IMR-90 (cell line): ENCODE measurements at regions not wholly inside any gene's neighbourhood (a gene's known extent, or its start where the extent isn't known, plus 50 kb on each side); places are given as distances from the start of the nearest gene placed in this dataset.

Experiments
- ATAC-seq: fragments of 200-7000 bp; cut with Tn5 transposase; 2 replicates; pipeline ENCODE4 v1.9.1; 2020; ENCODE audit warnings: low read depth, mild to moderate bottlenecking, moderate library complexity
- BruUV-seq: library from RNA; stranded (reverse); fragments of 400-500 nt; replicated peaks from 2 replicates; lab custom pipeline; 2021; lab: Mats Ljungman, UMichigan
- CTCF ChIA-PET: fragments of 300-600 bp; formaldehyde crosslinking; extraction: SDS; loops from one replicate; lab custom pipeline; 2021; ENCODE audit warnings: antibody characterized with exemption; lab: Yijun Ruan, JAX
- POLR2A ChIA-PET: fragments of 300-600 bp; sonication (Branson Sonifier 250); formaldehyde crosslinking; loops from one replicate; lab custom pipeline; 2022; ENCODE audit warnings: antibody characterized with exemption; ENCODE audit not compliant: unreplicated experiment; lab: Charles Lee
- DNase-seq: peaks from one replicate; pipeline ENCODE4 v3.0.0; 2013
- H2AFZ ChIP-seq: replicated peaks from 2 replicates; pipeline ENCODE3; 2013; ENCODE audit warnings: low read length, mild to moderate bottlenecking; ENCODE audit not compliant: poor library complexity
- H2AK5ac ChIP-seq: 2 replicates; pipeline ENCODE4 v1.6.1; 2013; ENCODE audit warnings: low read depth, low read length, inconsistent platforms
- H2AK9ac ChIP-seq: replicated peaks from 2 replicates; pipeline ENCODE3; 2013; ENCODE audit warnings: mild to moderate bottlenecking, low read depth, low read length, moderate library complexity; ENCODE audit not compliant: poor library complexity
- H2BK120ac ChIP-seq: 2 replicates; pipeline ENCODE4 v1.6.1; 2013; ENCODE audit warnings: low read depth, low read length, inconsistent platforms
- H2BK15ac ChIP-seq: 3 replicates; pipeline ENCODE4 v1.6.1; 2013; ENCODE audit warnings: low read depth, low read length, inconsistent platforms
- H2BK20ac ChIP-seq: 2 replicates; pipeline ENCODE4 v1.6.1; 2013; ENCODE audit warnings: low read depth, mild to moderate bottlenecking, inconsistent platforms, low read length, moderate library complexity
- H2BK5ac ChIP-seq: 2 replicates; pipeline ENCODE4 v1.6.1; 2013; ENCODE audit warnings: mild to moderate bottlenecking, low read depth, low read length, inconsistent platforms; ENCODE audit not compliant: poor library complexity, severe bottlenecking
- H3K14ac ChIP-seq: replicated peaks from 2 replicates; pipeline ENCODE4 v1.6.1; 2013; ENCODE audit warnings: low read depth, low read length, inconsistent platforms
- H3K18ac ChIP-seq: 2 replicates; pipeline ENCODE4 v1.6.1; 2013; ENCODE audit warnings: low read depth, low read length, control low read depth
- H3K23ac ChIP-seq: 2 replicates; pipeline ENCODE4 v1.6.1; 2013; ENCODE audit warnings: low read depth, low read length, inconsistent platforms
- H3K27ac ChIP-seq: 2 replicates; pipeline ENCODE4 v1.5.1; 2013; ENCODE audit warnings: mild to moderate bottlenecking, control low read depth, low read length; ENCODE audit not compliant: insufficient read depth
- H3K27me3 ChIP-seq: 2 replicates; pipeline ENCODE4 v1.6.1; 2013; ENCODE audit warnings: low read length; ENCODE audit not compliant: control insufficient read depth, insufficient read depth
- H3K36me3 ChIP-seq: 2 replicates; pipeline ENCODE4 v1.6.1; 2013; ENCODE audit warnings: low read length, mixed read lengths; ENCODE audit not compliant: control insufficient read depth, insufficient read depth
- H3K4ac ChIP-seq: 2 replicates; pipeline ENCODE4 v1.6.1; 2013; ENCODE audit warnings: low read depth, low read length, inconsistent platforms
- H3K4me1 ChIP-seq: 2 replicates; pipeline ENCODE4 v1.6.1; 2013; ENCODE audit warnings: low read length, mixed read lengths; ENCODE audit not compliant: control insufficient read depth, insufficient read depth
- H3K4me2 ChIP-seq: 2 replicates; pipeline ENCODE4 v1.6.1; 2013; ENCODE audit warnings: low read depth, mild to moderate bottlenecking, control low read depth, low read length, moderate library complexity
- H3K4me3 ChIP-seq: 2 replicates; pipeline ENCODE4 v1.5.1; 2013; ENCODE audit warnings: low read depth, mild to moderate bottlenecking, control low read depth, low read length, moderate library complexity; ENCODE audit not compliant: insufficient read depth
- H3K56ac ChIP-seq: 2 replicates; pipeline ENCODE4 v1.6.1; 2013; ENCODE audit warnings: low read length, inconsistent platforms; ENCODE audit not compliant: insufficient read depth; ENCODE audit errors: extremely low read depth
- H3K79me1 ChIP-seq, 2 experiments: 2 replicates each; pipeline ENCODE4 v1.6.1; 2013; ENCODE audit warnings: low read length in 2 of 2, inconsistent platforms in 1 of 2, low read depth in 1 of 2
- H3K9ac ChIP-seq: 2 replicates; pipeline ENCODE4 v1.6.1; 2013; ENCODE audit warnings: low read depth, low read length, control low read depth
- H3K9me1 ChIP-seq: 2 replicates; pipeline ENCODE4 v1.6.1; 2013; ENCODE audit warnings: low read length, inconsistent platforms; ENCODE audit not compliant: insufficient read depth
- H3K9me3 ChIP-seq: 2 replicates; pipeline ENCODE4 v1.6.1; 2013; ENCODE audit warnings: low read length; ENCODE audit not compliant: control insufficient read depth, insufficient read depth
- H4K20me1 ChIP-seq: 2 replicates; pipeline ENCODE4 v1.6.1; 2013; ENCODE audit warnings: low read length, inconsistent platforms; ENCODE audit not compliant: insufficient read depth
- H4K5ac ChIP-seq: 2 replicates; pipeline ENCODE4 v1.6.1; 2013; ENCODE audit warnings: mild to moderate bottlenecking, low read depth, low read length, control low read depth
- H4K8ac ChIP-seq, 2 experiments: 2 replicates each; pipeline ENCODE4 v1.6.1; 2013; ENCODE audit warnings: low read depth in 2 of 2, low read length in 2 of 2, control low read depth in 1 of 2, inconsistent platforms in 1 of 2
- H4K91ac ChIP-seq: 2 replicates; pipeline ENCODE4 v1.6.1; 2013; ENCODE audit warnings: low read depth, low read length, inconsistent platforms; ENCODE audit not compliant: insufficient read depth
- BHLHE40 ChIP-seq: fragments of 150-350 bp; IDR thresholded peaks from 2 replicates; pipeline ENCODE4 v1.6.1; 2016; ENCODE audit warnings: mild to moderate bottlenecking, low read depth, low read length
- CEBPB ChIP-seq: IDR thresholded peaks from 2 replicates; pipeline ENCODE4 v1.6.1; 2012; ENCODE audit warnings: low read depth, low read length, improper control_type of control experiment
- CHD1 ChIP-seq: IDR thresholded peaks from 2 replicates; pipeline ENCODE4 v1.6.1; 2012; ENCODE audit warnings: low read depth, low read length, improper control_type of control experiment
- MAFK ChIP-seq: IDR thresholded peaks from 2 replicates; pipeline ENCODE4 v1.6.1; 2012; ENCODE audit warnings: low read depth, low read length, improper control_type of control experiment
- MAZ ChIP-seq: IDR thresholded peaks from 2 replicates; pipeline ENCODE4 v1.6.1; 2012; ENCODE audit warnings: low read depth, mild to moderate bottlenecking, low read length, improper control_type of control experiment, moderate library complexity, borderline replicate concordance
- MXI1 ChIP-seq: IDR thresholded peaks from 2 replicates; pipeline ENCODE4 v1.6.1; 2012; ENCODE audit warnings: low read depth, mild to moderate bottlenecking, low read length, moderate library complexity, borderline replicate concordance
- NFE2L2 ChIP-seq: fragments of 150-350 bp; IDR thresholded peaks from 2 replicates; pipeline ENCODE4 v1.6.1; 2016; ENCODE audit warnings: low read depth, mild to moderate bottlenecking, low read length
- POLR2A ChIP-seq: IDR thresholded peaks from 2 replicates; pipeline ENCODE4 v1.6.1; 2012; ENCODE audit warnings: mild to moderate bottlenecking, low read depth, low read length
- RCOR1 ChIP-seq: IDR thresholded peaks from 2 replicates; pipeline ENCODE4 v1.6.1; 2012; ENCODE audit warnings: mild to moderate bottlenecking, low read length, improper control_type of control experiment; ENCODE audit not compliant: insufficient replicate concordance
- SMC3 ChIP-seq: fragments of 150-350 bp; IDR thresholded peaks from 2 replicates; pipeline ENCODE4 v1.6.1; 2016; ENCODE audit warnings: low read depth, mild to moderate bottlenecking, antibody characterized with exemption, low read length, moderate library complexity
- WGBS, 2 experiments: methylation state at CpG; one replicate each; pipeline versions ENCODE4 v1.1.5 to v1.1.7; 2013; ENCODE audit warnings: missing lambda C conversion rate in 2 of 2; ENCODE audit not compliant: insufficient read length in 1 of 2; ENCODE audit errors: extremely low coverage in 2 of 2; 5-methylcytosine and 5-hydroxymethylcytosine counted together
- dilution Hi-C: fragments of 300-500 bp; cut with HindIII; formaldehyde crosslinking; loops from one replicate; pipeline ENCODE4 v1.14.3; 2018; ENCODE audit warnings: low sequenced_read_pairs; ENCODE audit not compliant: unreplicated experiment
- in situ Hi-C: fragments of 300-500 bp; cut with MboI; formaldehyde crosslinking; loops from 3 replicates; pipeline ENCODE4 v1.14.3; 2019; ENCODE audit warnings: low sequenced_read_pairs, inconsistent platforms, mixed read lengths
- intact Hi-C: fragments of 100-400 bp; cut with micrococcal nuclease; formaldehyde crosslinking; loops from 2 replicates; pipeline ENCODE4 v1.10.0; 2022
- TF ChIP-seq, protein P1 (sequence below): fragments of 150-350 bp; IDR thresholded peaks from 2 replicates; pipeline ENCODE4 v1.6.1; 2017; ENCODE audit warnings: mild to moderate bottlenecking, antibody characterized with exemption, low read length, low read depth
- TF ChIP-seq, protein P2 (sequence below): conservative IDR thresholded peaks from 2 replicates; pipeline ENCODE4 v1.5.1; 2012; ENCODE audit warnings: mild to moderate bottlenecking, low read depth, low read length, improper control_type of control experiment
- TF ChIP-seq, protein P3 (sequence below): fragments of 150-350 bp; IDR thresholded peaks from 2 replicates; pipeline ENCODE4 v1.6.1; 2016; ENCODE audit warnings: low read depth, mild to moderate bottlenecking, low read length, moderate library complexity, borderline replicate concordance

DNA sequence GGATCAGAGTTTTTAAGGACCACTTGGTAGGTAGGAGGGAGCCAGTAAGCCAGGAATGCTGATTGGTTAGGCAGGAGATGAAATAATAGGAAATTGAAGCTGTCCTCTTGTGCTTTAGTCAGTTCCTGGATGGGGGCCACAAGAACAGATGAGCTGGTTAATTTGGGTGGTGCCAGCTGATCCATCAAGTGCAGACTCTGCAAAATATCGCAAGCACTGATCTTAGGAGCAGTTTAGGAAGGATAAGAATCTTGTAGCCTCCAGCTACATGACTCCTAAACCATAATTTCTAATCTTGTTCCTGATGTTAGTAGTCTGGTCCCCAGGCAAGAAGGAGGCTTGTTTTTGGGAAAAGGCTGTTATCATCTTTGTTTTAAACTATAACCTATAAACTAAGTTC is 117.9 kb upstream of the GPR12 start:
- TF ChIP-seq MAZ (no peak), POLR2A (no peak), NFE2L2 (no peak), RCOR1 (no peak), CHD1 (no peak), SMC3 (no peak), CEBPB (no peak), MAFK (no peak), MXI1 (no peak), BHLHE40 (no peak)
- TF ChIP-seq, protein P1, sequence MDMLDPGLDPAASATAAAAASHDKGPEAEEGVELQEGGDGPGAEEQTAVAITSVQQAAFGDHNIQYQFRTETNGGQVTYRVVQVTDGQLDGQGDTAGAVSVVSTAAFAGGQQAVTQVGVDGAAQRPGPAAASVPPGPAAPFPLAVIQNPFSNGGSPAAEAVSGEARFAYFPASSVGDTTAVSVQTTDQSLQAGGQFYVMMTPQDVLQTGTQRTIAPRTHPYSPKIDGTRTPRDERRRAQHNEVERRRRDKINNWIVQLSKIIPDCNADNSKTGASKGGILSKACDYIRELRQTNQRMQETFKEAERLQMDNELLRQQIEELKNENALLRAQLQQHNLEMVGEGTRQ, result no peak
- TF ChIP-seq, protein P2, sequence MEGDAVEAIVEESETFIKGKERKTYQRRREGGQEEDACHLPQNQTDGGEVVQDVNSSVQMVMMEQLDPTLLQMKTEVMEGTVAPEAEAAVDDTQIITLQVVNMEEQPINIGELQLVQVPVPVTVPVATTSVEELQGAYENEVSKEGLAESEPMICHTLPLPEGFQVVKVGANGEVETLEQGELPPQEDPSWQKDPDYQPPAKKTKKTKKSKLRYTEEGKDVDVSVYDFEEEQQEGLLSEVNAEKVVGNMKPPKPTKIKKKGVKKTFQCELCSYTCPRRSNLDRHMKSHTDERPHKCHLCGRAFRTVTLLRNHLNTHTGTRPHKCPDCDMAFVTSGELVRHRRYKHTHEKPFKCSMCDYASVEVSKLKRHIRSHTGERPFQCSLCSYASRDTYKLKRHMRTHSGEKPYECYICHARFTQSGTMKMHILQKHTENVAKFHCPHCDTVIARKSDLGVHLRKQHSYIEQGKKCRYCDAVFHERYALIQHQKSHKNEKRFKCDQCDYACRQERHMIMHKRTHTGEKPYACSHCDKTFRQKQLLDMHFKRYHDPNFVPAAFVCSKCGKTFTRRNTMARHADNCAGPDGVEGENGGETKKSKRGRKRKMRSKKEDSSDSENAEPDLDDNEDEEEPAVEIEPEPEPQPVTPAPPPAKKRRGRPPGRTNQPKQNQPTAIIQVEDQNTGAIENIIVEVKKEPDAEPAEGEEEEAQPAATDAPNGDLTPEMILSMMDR, result no peak
- TF ChIP-seq, protein P3, sequence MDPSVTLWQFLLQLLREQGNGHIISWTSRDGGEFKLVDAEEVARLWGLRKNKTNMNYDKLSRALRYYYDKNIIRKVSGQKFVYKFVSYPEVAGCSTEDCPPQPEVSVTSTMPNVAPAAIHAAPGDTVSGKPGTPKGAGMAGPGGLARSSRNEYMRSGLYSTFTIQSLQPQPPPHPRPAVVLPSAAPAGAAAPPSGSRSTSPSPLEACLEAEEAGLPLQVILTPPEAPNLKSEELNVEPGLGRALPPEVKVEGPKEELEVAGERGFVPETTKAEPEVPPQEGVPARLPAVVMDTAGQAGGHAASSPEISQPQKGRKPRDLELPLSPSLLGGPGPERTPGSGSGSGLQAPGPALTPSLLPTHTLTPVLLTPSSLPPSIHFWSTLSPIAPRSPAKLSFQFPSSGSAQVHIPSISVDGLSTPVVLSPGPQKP, result no peak
- no peaks in the 10 kb centered on the region; the same call in 1 of the 2 replicates for H3K9me3 ChIP-seq
- H3K27me3 ChIP-seq, result peaks cover 12% of the 10 kb centered on the region
- no peak overlapping the region for H2BK120ac ChIP-seq
- POLR2A ChIA-PET, result no interaction called here
- intact Hi-C loops, result no loop called here
- no peak overlapping the region for H3K14ac ChIP-seq
- BruUV-seq, result no TSS peak
- H2BK20ac ChIP-seq, result no peak overlapping the region
- CTCF ChIA-PET, result no interaction called here
- H3K79me1 ChIP-seq, result no peaks in the 10 kb centered on the region
- no peak overlapping the region for H3K9ac ChIP-seq
- dilution Hi-C loops, result no loop called here
- no peak overlapping the region for H3K4me2 ChIP-seq
- no peak overlapping the region for H2AK9ac ChIP-seq
- in situ Hi-C loops, result loop anchor here (25.0 kb wide), 1 partner anchor 691 kb away; no protein-coding TSS in a partner anchor
- H2BK15ac ChIP-seq, result no peak overlapping the region
- no CpG with 5 or more reads among the region's 1 CpG for WGBS, 2 experiments
- no peak overlapping the region for H3K4me3 ChIP-seq
- DNase-seq, result no peak
- H3K4me1 ChIP-seq, result no peaks in the 10 kb centered on the region
- no peak overlapping the region for H3K18ac ChIP-seq
- no peaks in the 10 kb centered on the region for H3K36me3 ChIP-seq
- no peak overlapping the region for H4K91ac ChIP-seq
- H4K20me1 ChIP-seq, result no peaks in the 10 kb centered on the region
- H3K27ac ChIP-seq, result no peak overlapping the region
- H4K8ac ChIP-seq, result no peak overlapping the region
- no peak overlapping the region for H3K4ac ChIP-seq
- no peak overlapping the region for H2AFZ ChIP-seq
- H2AK5ac ChIP-seq, result no peak overlapping the region
- no peaks in the 10 kb centered on the region for H3K9me1 ChIP-seq
- H3K23ac ChIP-seq, result no peak overlapping the region
- no peak overlapping the region for H4K5ac ChIP-seq
- no peak overlapping the region for H2BK5ac ChIP-seq
- no peak for ATAC-seq
- no peak overlapping the region for H3K56ac ChIP-seq
